ENCODE measurements at regions not wholly inside any gene's neighbourhood (a gene's known extent, or its start where the extent isn't known, plus 50 kb on each side); places are given as distances from the start of the nearest gene placed in this dataset.

DNA sequence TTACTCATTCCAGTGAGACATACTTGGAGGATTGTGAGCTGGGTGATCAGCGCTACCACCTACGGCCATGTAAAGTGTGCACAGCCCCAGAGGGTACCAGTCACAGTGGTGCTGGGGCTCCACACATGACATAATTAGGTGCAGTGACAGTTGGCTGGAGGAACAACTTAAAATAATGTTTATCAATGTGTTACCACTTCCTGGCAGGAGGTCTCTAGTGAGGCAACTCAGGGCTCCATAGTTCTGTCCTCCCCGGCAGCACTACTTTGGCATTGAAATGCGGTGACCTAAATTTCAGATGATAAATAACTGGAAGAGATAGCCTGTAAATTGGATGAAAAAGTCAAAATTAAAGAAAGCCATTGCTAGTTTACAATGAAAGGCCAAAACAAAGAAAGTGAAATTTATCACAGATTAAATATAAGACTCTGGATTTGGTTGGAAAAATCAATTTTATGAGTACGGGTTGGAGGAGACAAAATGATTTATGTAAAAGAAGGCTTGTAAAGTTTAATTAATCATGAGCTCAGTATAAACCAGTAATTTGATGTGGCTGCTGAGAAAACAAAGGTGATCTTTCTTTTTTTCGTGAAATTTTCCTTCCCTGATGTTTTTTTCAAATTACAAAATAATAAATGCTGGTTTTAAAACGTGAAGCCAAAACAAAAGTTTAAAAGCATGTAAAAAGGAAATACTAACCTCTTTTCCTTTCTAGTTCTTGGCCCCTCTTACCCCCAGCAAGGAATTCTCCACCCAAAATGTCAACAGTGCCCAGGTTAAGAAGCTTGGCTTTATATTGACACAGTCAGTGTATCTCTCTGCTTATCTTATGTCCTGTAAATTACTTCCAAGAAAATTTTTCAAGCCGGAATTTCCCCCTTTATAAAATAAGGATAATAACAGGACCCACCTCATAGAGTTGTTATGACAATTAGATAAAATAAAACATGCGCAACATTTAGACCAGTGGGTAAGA is 126.7 kb upstream of the NOX3 start:
- H3K4me1 ChIP-seq (ENCODE audit: control insufficient read depth in 2 of 2, insufficient read depth in 2 of 2, low read length in 1 of 2): no peaks in the 10 kb centered on the region
- no peaks in the 10 kb centered on the region for H3K9me3 ChIP-seq (ENCODE audit: control insufficient read depth in 2 of 2, insufficient read depth in 1 of 2, low read depth in 1 of 2, low read length in 1 of 2)
- WGBS, 2 donors: 71 to 79% methylated on average over 9 of the region's 9 CpGs
- H3K27ac ChIP-seq (ENCODE audit: low read depth in 2 of 2, low read length in 1 of 2): no peak overlapping the region
- no peaks in the 10 kb centered on the region for H3K36me3 ChIP-seq (ENCODE audit: control insufficient read depth in 2 of 2, insufficient read depth in 2 of 2, low read length in 1 of 2)
- no peaks in the 10 kb centered on the region for H3K27me3 ChIP-seq (ENCODE audit: control insufficient read depth in 1 of 2, insufficient read depth in 2 of 2, low read length in 2 of 2)
- H3K4me3 ChIP-seq (ENCODE audit: low read depth in 1 of 2, low read length in 2 of 2): no peak overlapping the region

DNA sequence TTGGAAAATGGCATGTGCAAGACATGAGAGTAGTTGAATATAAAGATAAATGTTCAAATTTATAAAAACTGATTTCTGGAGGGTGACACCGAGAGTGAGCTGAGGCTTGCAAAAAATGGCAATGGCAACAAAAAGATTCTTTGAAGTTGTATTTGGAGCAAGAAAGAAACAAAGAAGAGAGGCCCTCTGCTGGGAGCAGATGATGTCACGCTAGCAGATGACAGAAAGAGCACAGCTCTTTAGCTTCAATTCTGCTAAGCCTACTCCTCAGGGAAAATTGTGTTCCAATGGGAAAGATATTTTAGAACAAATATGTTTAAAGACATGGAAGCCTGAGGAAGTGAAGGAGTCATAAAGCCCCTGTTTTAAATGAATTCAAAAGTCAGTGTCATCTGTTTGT is 125.3 kb upstream of the NOX3 start:
- Histone ChIP-seq H3K27me3 (ENCODE audit: control insufficient read depth in 1 of 2, insufficient read depth in 2 of 2, low read length in 2 of 2) (no peaks in the 10 kb centered on the region), H3K36me3 (ENCODE audit: control insufficient read depth in 2 of 2, insufficient read depth in 2 of 2, low read length in 1 of 2) (no peaks in the 10 kb centered on the region), H3K4me3 (ENCODE audit: low read depth in 1 of 2, low read length in 2 of 2) (no peak overlapping the region), H3K4me1 (ENCODE audit: control insufficient read depth in 2 of 2, insufficient read depth in 2 of 2, low read length in 1 of 2) (no peaks in the 10 kb centered on the region), H3K27ac (ENCODE audit: low read depth in 2 of 2, low read length in 1 of 2) (no peak overlapping the region), H3K9me3 (ENCODE audit: control insufficient read depth in 2 of 2, insufficient read depth in 1 of 2, low read depth in 1 of 2, low read length in 1 of 2) (no peaks in the 10 kb centered on the region)
- 78 to 84% methylated on average over 2 of the region's 2 CpGs for WGBS, 2 donors

DNA sequence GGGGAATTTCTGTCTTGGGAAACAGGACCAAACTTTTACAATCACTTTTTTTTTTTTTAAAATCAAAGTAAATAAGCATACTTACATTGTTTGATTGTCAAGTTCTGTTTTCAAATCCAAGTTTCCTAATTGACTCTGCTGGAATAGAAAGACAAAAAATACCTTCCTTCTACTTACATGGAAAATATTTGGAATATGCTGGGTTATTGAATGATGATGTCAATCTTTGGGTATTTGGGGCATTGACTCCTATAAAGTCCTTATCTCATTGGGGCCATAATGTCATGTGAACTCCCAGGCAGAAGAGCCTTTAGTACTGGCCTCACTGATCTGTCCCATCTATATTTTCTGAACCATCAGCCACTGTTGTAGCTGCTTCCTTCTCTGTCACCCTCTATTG is 122.6 kb upstream of the NOX3 start:
- H3K4me3 ChIP-seq (ENCODE audit: low read depth in 1 of 2, low read length in 2 of 2): no peak overlapping the region
- no peak overlapping the region for H3K27ac ChIP-seq (ENCODE audit: low read depth in 2 of 2, low read length in 1 of 2)
- H3K36me3 ChIP-seq (ENCODE audit: control insufficient read depth in 2 of 2, insufficient read depth in 2 of 2, low read length in 1 of 2): no peaks in the 10 kb centered on the region
- H3K4me1 ChIP-seq (ENCODE audit: control insufficient read depth in 2 of 2, insufficient read depth in 2 of 2, low read length in 1 of 2): no peaks in the 10 kb centered on the region
- no peaks in the 10 kb centered on the region for H3K9me3 ChIP-seq (ENCODE audit: control insufficient read depth in 2 of 2, insufficient read depth in 1 of 2, low read depth in 1 of 2, low read length in 1 of 2)
- H3K27me3 ChIP-seq (ENCODE audit: control insufficient read depth in 1 of 2, insufficient read depth in 2 of 2, low read length in 2 of 2): no peaks in the 10 kb centered on the region

GRCh38 chr6:155561966-155562364 is 106.3 kb upstream of the NOX3 start:
- Histone ChIP-seq H3K4me3 (ENCODE audit: low read depth in 1 of 2, low read length in 2 of 2) (no peak overlapping the region), H3K27me3 (ENCODE audit: control insufficient read depth in 1 of 2, insufficient read depth in 2 of 2, low read length in 2 of 2) (no peaks in the 10 kb centered on the region), H3K27ac (ENCODE audit: low read depth in 2 of 2, low read length in 1 of 2) (no peak overlapping the region), H3K9me3 (ENCODE audit: control insufficient read depth in 2 of 2, insufficient read depth in 1 of 2, low read depth in 1 of 2, low read length in 1 of 2) (no peaks in the 10 kb centered on the region), H3K4me1 (ENCODE audit: control insufficient read depth in 2 of 2, insufficient read depth in 2 of 2, low read length in 1 of 2) (no peaks in the 10 kb centered on the region), H3K36me3 (ENCODE audit: control insufficient read depth in 2 of 2, insufficient read depth in 2 of 2, low read length in 1 of 2) (no peaks in the 10 kb centered on the region)
- 84 to 85% methylated on average over 4 of the region's 4 CpGs for WGBS, 2 donors

GRCh38 chr6:155561257-155561965 is 105.8 kb upstream of the NOX3 start:
- WGBS, 2 donors: 25 to 31% methylated on average over 1 of the region's 1 CpG
- no peaks in the 10 kb centered on the region for H3K27me3 ChIP-seq (ENCODE audit: control insufficient read depth in 1 of 2, insufficient read depth in 2 of 2, low read length in 2 of 2)
- no peak overlapping the region for H3K27ac ChIP-seq (ENCODE audit: low read depth in 2 of 2, low read length in 1 of 2)
- H3K4me3 ChIP-seq (ENCODE audit: low read depth in 1 of 2, low read length in 2 of 2): no peak overlapping the region
- H3K9me3 ChIP-seq (ENCODE audit: control insufficient read depth in 2 of 2, insufficient read depth in 1 of 2, low read depth in 1 of 2, low read length in 1 of 2): no peaks in the 10 kb centered on the region
- H3K4me1 ChIP-seq (ENCODE audit: control insufficient read depth in 2 of 2, insufficient read depth in 2 of 2, low read length in 1 of 2): no peaks in the 10 kb centered on the region
- H3K36me3 ChIP-seq (ENCODE audit: control insufficient read depth in 2 of 2, insufficient read depth in 2 of 2, low read length in 1 of 2): no peaks in the 10 kb centered on the region

GRCh38 chr6:155549928-155550327 is 94.3 kb upstream of the NOX3 start:
- 83 to 90% methylated on average over 4 of the region's 4 CpGs for WGBS, 2 donors
- Histone ChIP-seq H3K36me3 (ENCODE audit: control insufficient read depth in 2 of 2, insufficient read depth in 2 of 2, low read length in 1 of 2) (no peaks in the 10 kb centered on the region), H3K4me3 (ENCODE audit: low read depth in 1 of 2, low read length in 2 of 2) (no peak overlapping the region), H3K27me3 (ENCODE audit: control insufficient read depth in 1 of 2, insufficient read depth in 2 of 2, low read length in 2 of 2) (no peaks in the 10 kb centered on the region), H3K27ac (ENCODE audit: low read depth in 2 of 2, low read length in 1 of 2) (no peak overlapping the region), H3K9me3 (ENCODE audit: control insufficient read depth in 2 of 2, insufficient read depth in 1 of 2, low read depth in 1 of 2, low read length in 1 of 2) (no peaks in the 10 kb centered on the region), H3K4me1 (ENCODE audit: control insufficient read depth in 2 of 2, insufficient read depth in 2 of 2, low read length in 1 of 2) (no peaks in the 10 kb centered on the region)

- Histone ChIP-seq H3K4me3 (ENCODE audit: low read depth in 1 of 2, low read length in 2 of 2) (no peak overlapping the region), H3K36me3 (ENCODE audit: control insufficient read depth in 2 of 2, insufficient read depth in 2 of 2, low read length in 1 of 2) (no peaks in the 10 kb centered on the region), H3K27me3 (ENCODE audit: control insufficient read depth in 1 of 2, insufficient read depth in 2 of 2, low read length in 2 of 2) (no peaks in the 10 kb centered on the region), H3K4me1 (ENCODE audit: control insufficient read depth in 2 of 2, insufficient read depth in 2 of 2, low read length in 1 of 2) (no peaks in the 10 kb centered on the region), H3K9me3 (ENCODE audit: control insufficient read depth in 2 of 2, insufficient read depth in 1 of 2, low read depth in 1 of 2, low read length in 1 of 2) (no peaks in the 10 kb centered on the region), H3K27ac (ENCODE audit: low read depth in 2 of 2, low read length in 1 of 2) (no peak overlapping the region)
- 89 to 92% methylated on average over 9 of the region's 9 CpGs for WGBS, 2 donors
Measured at GRCh38 chr6:155549028-155549798, 93.6 kb upstream of the NOX3 start.

GRCh38 chr6:155548576-155548975 is 92.9 kb upstream of the NOX3 start:
- Histone ChIP-seq H3K4me3 (ENCODE audit: low read depth in 1 of 2, low read length in 2 of 2) (no peak overlapping the region), H3K36me3 (ENCODE audit: control insufficient read depth in 2 of 2, insufficient read depth in 2 of 2, low read length in 1 of 2) (no peaks in the 10 kb centered on the region), H3K27ac (ENCODE audit: low read depth in 2 of 2, low read length in 1 of 2) (no peak overlapping the region), H3K27me3 (ENCODE audit: control insufficient read depth in 1 of 2, insufficient read depth in 2 of 2, low read length in 2 of 2) (no peaks in the 10 kb centered on the region), H3K9me3 (ENCODE audit: control insufficient read depth in 2 of 2, insufficient read depth in 1 of 2, low read depth in 1 of 2, low read length in 1 of 2) (no peaks in the 10 kb centered on the region), H3K4me1 (ENCODE audit: control insufficient read depth in 2 of 2, insufficient read depth in 2 of 2, low read length in 1 of 2) (no peaks in the 10 kb centered on the region)
- 71 to 73% methylated on average over 4 of the region's 4 CpGs for WGBS, 2 donors

- 83 to 94% methylated on average over 2 of the region's 2 CpGs for WGBS, 2 donors
- H3K27me3 ChIP-seq (ENCODE audit: control insufficient read depth in 1 of 2, insufficient read depth in 2 of 2, low read length in 2 of 2): no peaks in the 10 kb centered on the region
- no peak overlapping the region for H3K27ac ChIP-seq (ENCODE audit: low read depth in 2 of 2, low read length in 1 of 2)
- H3K4me1 ChIP-seq (ENCODE audit: control insufficient read depth in 2 of 2, insufficient read depth in 2 of 2, low read length in 1 of 2): no peaks in the 10 kb centered on the region
- no peaks in the 10 kb centered on the region for H3K9me3 ChIP-seq (ENCODE audit: control insufficient read depth in 2 of 2, insufficient read depth in 1 of 2, low read depth in 1 of 2, low read length in 1 of 2)
- H3K36me3 ChIP-seq (ENCODE audit: control insufficient read depth in 2 of 2, insufficient read depth in 2 of 2, low read length in 1 of 2): no peaks in the 10 kb centered on the region
- H3K4me3 ChIP-seq (ENCODE audit: low read depth in 1 of 2, low read length in 2 of 2): no peak overlapping the region
Measured at GRCh38 chr6:155544677-155545076, 89.0 kb upstream of the NOX3 start.
